GM12891 (cell line): ENCODE measurements at regions not wholly inside any gene's neighbourhood (a gene's known extent, or its start where the extent isn't known, plus 50 kb on each side); places are given as distances from the start of the nearest gene placed in this dataset.

Source experiments
- PAX5 ChIP-seq: IDR thresholded peaks from 2 replicates; pipeline ENCODE4 v1.6.1; 2011; ENCODE audit warnings: low read length, moderate library complexity, mild to moderate bottlenecking; ENCODE audit not compliant: insufficient read depth, severe bottlenecking
- POLR2A ChIP-seq: IDR thresholded peaks from 2 replicates; pipeline ENCODE4 v1.6.1; 2011; ENCODE audit warnings: low read depth, low read length, control low read depth
- POU2F2 ChIP-seq: IDR thresholded peaks from 2 replicates; pipeline ENCODE4 v1.6.1; 2011; ENCODE audit warnings: low read depth, mild to moderate bottlenecking, control low read depth, low read length, moderate library complexity

- TF ChIP-seq POU2F2 (no peak), POLR2A (no peak), PAX5 (no peak)
These were observed 235.1 kb upstream of the MEOX2 start for GRCh38 chr7:15921576-15921975.
